Mesenchymal stem cell (in vitro differentiated cells and primary cell): ENCODE measurements at regions not wholly inside any gene's neighbourhood (a gene's known extent, or its start where the extent isn't known, plus 50 kb on each side); places are given as distances from the start of the nearest gene placed in this dataset.
"Not testable (repeated sequence)": the region's sequence is repeated elsewhere in the genome, so short reads cannot be mapped to it uniquely, and the experiment has no call there.

Experiments used
- DNase-seq: peaks from one replicate; pipeline ENCODE4 v3.0.0-alpha.2; 2013
- H2AFZ ChIP-seq: one replicate; pipeline ENCODE4 v1.6.1; 2013; ENCODE audit warnings: low read depth, mild to moderate bottlenecking, control low read depth, inconsistent platforms, low read length, moderate library complexity
- H2AK5ac ChIP-seq: 2 replicates; pipeline ENCODE4 v1.6.1; 2013; ENCODE audit warnings: low read length, moderate library complexity, mild to moderate bottlenecking, inconsistent platforms; ENCODE audit not compliant: severe bottlenecking
- H2BK120ac ChIP-seq: one replicate; pipeline ENCODE4 v1.6.1; 2013; ENCODE audit warnings: low read depth, mild to moderate bottlenecking, inconsistent platforms, low read length, moderate library complexity
- H2BK12ac ChIP-seq, 2 experiments: one replicate each; pipeline ENCODE4 v1.6.1; 2013; ENCODE audit warnings: inconsistent platforms in 2 of 2, low read length in 2 of 2, mild to moderate bottlenecking in 2 of 2, moderate library complexity in 2 of 2, control low read depth in 1 of 2
- H2BK15ac ChIP-seq: one replicate; pipeline ENCODE4 v1.6.1; 2013; ENCODE audit warnings: mild to moderate bottlenecking, low read depth, inconsistent platforms; ENCODE audit not compliant: poor library complexity, severe bottlenecking
- H2BK5ac ChIP-seq: 2 replicates; pipeline ENCODE4 v1.6.1; 2013; ENCODE audit warnings: low read depth, mild to moderate bottlenecking, low read length, control low read depth, inconsistent platforms; ENCODE audit not compliant: poor library complexity, severe bottlenecking
- H3K14ac ChIP-seq, 2 experiments: one replicate each; pipeline ENCODE4 v1.6.1; 2013; ENCODE audit warnings: inconsistent platforms in 2 of 2, low read length in 2 of 2, control low read depth in 1 of 2, mild to moderate bottlenecking in 1 of 2, moderate library complexity in 1 of 2
- H3K18ac ChIP-seq, 2 experiments: one replicate each; pipeline ENCODE4 v1.6.1; 2013; ENCODE audit warnings: inconsistent platforms in 2 of 2, low read length in 2 of 2, control low read depth in 1 of 2, low read depth in 1 of 2, mild to moderate bottlenecking in 1 of 2
- H3K23ac ChIP-seq, 2 experiments: one replicate each; pipeline ENCODE4 v1.6.1; 2013; ENCODE audit warnings: inconsistent platforms in 2 of 2, low read length in 2 of 2, mild to moderate bottlenecking in 2 of 2, moderate library complexity in 2 of 2, control low read depth in 1 of 2
- H3K27ac ChIP-seq: 2 replicates; pipeline ENCODE4 v1.5.1; 2013; ENCODE audit warnings: mild to moderate bottlenecking, moderate library complexity, low read length, control low read depth, inconsistent platforms; ENCODE audit not compliant: poor library complexity, severe bottlenecking
- H3K27me3 ChIP-seq, 2 experiments: 2 replicates each; pipeline versions ENCODE4 v1.6.1 to v1.7.0; 2013; ENCODE audit warnings: low read length in 2 of 2, mild to moderate bottlenecking in 2 of 2, moderate library complexity in 2 of 2, control low read depth in 1 of 2, inconsistent platforms in 1 of 2; ENCODE audit not compliant: control insufficient read depth in 1 of 2, insufficient read depth in 1 of 2
- H3K36me3 ChIP-seq, 2 experiments: 2 replicates each; pipeline versions ENCODE4 v1.6.1 to v1.7.0; 2013; ENCODE audit warnings: low read length in 2 of 2, control low read depth in 1 of 2, inconsistent platforms in 1 of 2, low read depth in 1 of 2, mild to moderate bottlenecking in 1 of 2; ENCODE audit not compliant: insufficient read depth in 2 of 2, control insufficient read depth in 1 of 2
- H3K4ac ChIP-seq, 2 experiments: one replicate each; pipeline ENCODE4 v1.6.1; 2013; ENCODE audit warnings: inconsistent platforms in 2 of 2, low read length in 2 of 2, mild to moderate bottlenecking in 2 of 2, moderate library complexity in 2 of 2, control low read depth in 1 of 2, low read depth in 1 of 2
- H3K4me1 ChIP-seq: 2 replicates; pipeline ENCODE4 v1.6.1; 2013; ENCODE audit warnings: low read depth, low read length, control low read depth; ENCODE audit not compliant: control insufficient read depth, insufficient read depth
- H3K4me2 ChIP-seq: 2 replicates; pipeline ENCODE4 v1.6.1; 2013; ENCODE audit warnings: low read length, mild to moderate bottlenecking, inconsistent platforms; ENCODE audit not compliant: poor library complexity, severe bottlenecking
- H3K4me3 ChIP-seq, 2 experiments: 2 replicates each; pipeline versions ENCODE4 v1.5.1 to v1.7.0; 2013; ENCODE audit warnings: low read length in 2 of 2, mild to moderate bottlenecking in 2 of 2, control low read depth in 1 of 2, low read depth in 1 of 2; ENCODE audit not compliant: insufficient read depth in 1 of 2
- H3K79me1 ChIP-seq: replicated peaks from 2 replicates; pipeline ENCODE4 v1.6.1; 2013; ENCODE audit warnings: mild to moderate bottlenecking, control low read depth, low read length, inconsistent platforms; ENCODE audit not compliant: poor library complexity, severe bottlenecking
- H3K9ac ChIP-seq: 2 replicates; pipeline ENCODE4 v1.7.0; 2013; ENCODE audit warnings: mild to moderate bottlenecking, low read length, moderate library complexity
- H3K9me3 ChIP-seq: 2 replicates; pipeline ENCODE4 v1.7.0; 2013; ENCODE audit warnings: mild to moderate bottlenecking, low read length; ENCODE audit not compliant: control insufficient read depth
- H4K8ac ChIP-seq: one replicate; pipeline ENCODE4 v1.6.1; 2013; ENCODE audit warnings: inconsistent platforms, mild to moderate bottlenecking, low read length, moderate library complexity
- H4K91ac ChIP-seq: one replicate; pipeline ENCODE4 v1.6.1; 2013; ENCODE audit warnings: mild to moderate bottlenecking, low read length, inconsistent platforms
- WGBS: methylation state at CpG from one replicate; pipeline ENCODE4 v1.1.7; 2013; ENCODE audit warnings: mixed read lengths; 5-methylcytosine and 5-hydroxymethylcytosine counted together

DNA sequence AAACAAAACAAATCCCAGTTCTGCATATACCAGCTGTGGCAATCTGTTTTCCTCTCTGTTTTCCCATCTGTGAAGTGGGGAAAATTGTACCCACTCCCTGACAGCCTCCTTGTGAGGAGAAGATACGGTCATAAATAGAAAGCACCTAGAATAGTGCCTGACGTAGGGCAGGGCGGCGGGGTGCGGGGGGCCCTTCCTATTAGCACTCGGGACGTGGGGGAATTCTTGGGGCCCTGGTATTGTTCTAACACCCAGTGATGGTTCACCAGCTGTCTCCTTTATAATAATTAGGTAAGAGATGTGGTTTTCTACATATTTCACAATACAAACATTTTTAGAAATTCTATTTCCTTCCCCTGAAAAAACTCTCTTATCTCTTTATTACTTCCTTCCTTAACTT lies 93.4 kb downstream of the NSUN5 start:
- H3K27ac ChIP-seq, H3K79me1 ChIP-seq, H3K18ac ChIP-seq, H3K36me3 ChIP-seq, H3K23ac ChIP-seq, H4K91ac ChIP-seq, H3K9me3 ChIP-seq, H2AFZ ChIP-seq, H3K4ac ChIP-seq, H2BK5ac ChIP-seq, H3K4me2 ChIP-seq, DNase-seq, H2BK120ac ChIP-seq, H3K14ac ChIP-seq, H2BK12ac ChIP-seq, H3K4me1 ChIP-seq, H2AK5ac ChIP-seq, H3K27me3 ChIP-seq, H2BK15ac ChIP-seq, H4K8ac ChIP-seq, H3K9ac ChIP-seq, H3K4me3 ChIP-seq: not testable (repeated sequence)
- no CpG with 5 or more reads among the region's 7 CpGs for WGBS

- H3K4me2 ChIP-seq, H3K4me3 ChIP-seq, H4K8ac ChIP-seq, H2BK120ac ChIP-seq, H3K9ac ChIP-seq, H3K27me3 ChIP-seq, H3K27ac ChIP-seq, H4K91ac ChIP-seq, H2BK12ac ChIP-seq, H2AFZ ChIP-seq, H3K9me3 ChIP-seq, H2AK5ac ChIP-seq, H2BK15ac ChIP-seq, H3K36me3 ChIP-seq, H3K14ac ChIP-seq, H3K4ac ChIP-seq, H3K18ac ChIP-seq, H2BK5ac ChIP-seq, H3K79me1 ChIP-seq, H3K23ac ChIP-seq, H3K4me1 ChIP-seq: not testable (repeated sequence)
- 86% methylated on average over 4 of the region's 4 CpGs for WGBS
- peak; percentile 16 for DNase-seq
These were observed 94.2 kb downstream of the NSUN5 start for GRCh38 chr7:73214471-73214870.

DNA sequence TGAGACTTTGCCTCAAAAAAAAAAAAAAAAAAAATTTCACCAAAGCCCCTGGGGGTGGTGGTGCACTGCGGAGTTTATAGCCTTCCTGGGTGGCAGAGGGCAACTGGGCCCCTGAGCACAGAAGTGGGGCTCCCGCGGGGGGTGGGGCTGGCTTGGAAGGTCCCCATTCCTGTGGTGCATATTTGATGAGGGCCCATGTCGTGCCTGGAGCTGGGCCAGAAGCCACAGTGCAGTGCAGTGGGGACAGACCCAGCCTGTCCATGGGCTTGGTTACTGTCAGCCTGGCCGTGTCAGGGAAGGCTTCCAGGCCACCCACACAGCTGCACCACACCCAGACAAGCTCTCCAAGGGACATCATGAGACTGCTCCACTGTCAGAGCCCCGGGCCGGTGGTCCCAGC lies 95.5 kb downstream of the NSUN5 start:
- H3K14ac ChIP-seq, H2BK12ac ChIP-seq, H3K79me1 ChIP-seq, H3K4me1 ChIP-seq, H2AK5ac ChIP-seq, H3K9me3 ChIP-seq, H2AFZ ChIP-seq, H4K91ac ChIP-seq, H3K9ac ChIP-seq, H2BK120ac ChIP-seq, DNase-seq, H2BK5ac ChIP-seq, H3K23ac ChIP-seq, H3K27ac ChIP-seq, H3K27me3 ChIP-seq, H3K18ac ChIP-seq, H3K4me3 ChIP-seq, H3K36me3 ChIP-seq, H3K4ac ChIP-seq, H4K8ac ChIP-seq, H3K4me2 ChIP-seq, H2BK15ac ChIP-seq: not testable (repeated sequence)
- WGBS = no CpG with 5 or more reads among the region's 7 CpGs

DNA sequence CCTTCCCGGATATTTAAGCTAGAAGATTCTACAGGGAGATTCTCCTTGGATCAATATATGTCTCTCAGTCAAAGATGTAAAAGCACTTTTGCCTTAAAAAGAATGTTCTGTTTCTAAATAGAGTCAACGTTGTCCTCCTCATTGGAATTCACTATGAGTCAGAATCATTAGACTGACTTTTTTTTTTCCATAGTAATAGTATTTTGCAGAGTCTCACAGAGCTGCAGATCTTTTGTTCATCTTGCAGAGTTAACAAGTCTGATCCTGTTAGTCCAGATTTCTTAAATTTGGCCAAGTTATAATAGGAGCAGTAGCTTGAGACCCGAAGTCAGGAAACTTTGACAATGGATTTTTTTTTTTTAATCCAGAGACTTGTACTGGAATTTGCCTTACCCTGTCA lies 103.0 kb downstream of the NSUN5 start:
- H2AK5ac ChIP-seq, H3K4ac ChIP-seq, H3K79me1 ChIP-seq: not testable (repeated sequence)

More for the DNA sequence above, 103.0 kb downstream of the NSUN5 start:
- not testable (repeated sequence) for H3K14ac ChIP-seq, H3K27ac ChIP-seq, H3K27me3 ChIP-seq, H4K8ac ChIP-seq, H3K23ac ChIP-seq, H3K36me3 ChIP-seq, H4K91ac ChIP-seq, H2AFZ ChIP-seq, H3K18ac ChIP-seq, H3K9me3 ChIP-seq, DNase-seq, H3K4me2 ChIP-seq, H2BK120ac ChIP-seq, H2BK12ac ChIP-seq, H3K4me1 ChIP-seq, H3K9ac ChIP-seq, H3K4me3 ChIP-seq, H2BK5ac ChIP-seq, H2BK15ac ChIP-seq
- WGBS = no CpG with 5 or more reads among the region's 3 CpGs
